ELF-1 (cell line): ENCODE measurements at regions not wholly inside any gene's neighbourhood (a gene's known extent, or its start where the extent isn't known, plus 50 kb on each side); places are given as distances from the start of the nearest gene placed in this dataset.
A peak's percentile ranks its signal among the peaks of the same experiment; 100 is the strongest.

Experiments
- DNase-seq: peaks from one replicate; pipeline ENCODE4 v3.0.0-alpha.2; 2016; ENCODE audit warnings: low read depth, low spot score

- DNase-seq, result no peak
Observed at GRCh38 chr12:113658006-113658655, 186.5 kb upstream of the LHX5 start.

- DNase-seq, result no peak
Observed at GRCh38 chr12:113655919-113656318, 184.2 kb upstream of the LHX5 start.

DNA sequence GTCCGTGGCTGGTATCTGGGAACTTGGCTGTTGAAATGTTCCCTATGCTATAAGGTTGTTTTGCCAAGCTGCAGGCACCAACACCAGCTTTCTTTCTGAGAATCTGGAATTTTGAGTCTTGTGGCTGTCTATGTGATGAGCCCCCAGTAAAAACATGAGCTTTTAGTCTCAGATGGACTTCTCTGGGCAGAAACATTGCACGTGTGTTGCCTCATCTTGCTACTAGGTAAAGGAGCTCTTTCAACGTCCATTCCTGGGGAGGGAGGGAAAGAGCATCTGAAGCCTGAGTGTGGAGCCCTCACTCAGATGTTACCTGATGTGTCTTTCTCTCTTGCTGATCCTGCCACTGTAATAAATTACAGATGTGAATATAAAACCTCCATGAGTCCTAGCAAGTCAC lies 183.8 kb upstream of the LHX5 start:
- DNase-seq, result no peak

GRCh38 chr12:113651662-113652061 lies 180.0 kb upstream of the LHX5 start:
- DNase-seq, result no peak

GRCh38 chr12:113650476-113650875 lies 178.8 kb upstream of the LHX5 start:
- no peak for DNase-seq

DNA sequence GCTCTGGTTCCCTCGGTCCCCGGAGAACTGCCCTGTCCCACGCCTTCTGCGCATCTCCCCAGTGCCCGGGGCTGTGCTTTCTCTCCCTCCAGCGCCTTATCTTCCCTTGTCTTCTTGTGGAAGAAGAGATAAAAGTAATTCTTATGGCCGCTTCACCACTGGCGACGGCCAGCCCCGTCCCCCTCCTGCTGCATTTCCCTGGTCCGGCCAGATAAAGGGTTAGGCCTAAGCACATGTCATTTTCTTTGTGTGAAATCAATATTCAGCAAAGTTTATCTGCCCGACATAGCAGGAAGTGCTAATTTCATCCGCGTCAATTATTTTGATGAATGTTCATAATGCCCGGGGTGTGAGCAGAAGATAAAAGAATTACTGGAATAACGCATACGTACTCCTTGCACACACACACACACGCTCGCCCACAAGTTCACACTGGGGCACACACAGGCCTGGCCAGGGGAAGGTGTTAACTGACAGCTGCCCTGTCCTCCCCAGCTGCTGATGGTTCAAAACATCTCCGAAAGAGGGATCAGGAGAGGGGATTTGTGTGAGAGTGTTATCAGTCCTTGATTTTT lies 177.7 kb upstream of the LHX5 start:
- peak; percentile 57 for DNase-seq

DNA sequence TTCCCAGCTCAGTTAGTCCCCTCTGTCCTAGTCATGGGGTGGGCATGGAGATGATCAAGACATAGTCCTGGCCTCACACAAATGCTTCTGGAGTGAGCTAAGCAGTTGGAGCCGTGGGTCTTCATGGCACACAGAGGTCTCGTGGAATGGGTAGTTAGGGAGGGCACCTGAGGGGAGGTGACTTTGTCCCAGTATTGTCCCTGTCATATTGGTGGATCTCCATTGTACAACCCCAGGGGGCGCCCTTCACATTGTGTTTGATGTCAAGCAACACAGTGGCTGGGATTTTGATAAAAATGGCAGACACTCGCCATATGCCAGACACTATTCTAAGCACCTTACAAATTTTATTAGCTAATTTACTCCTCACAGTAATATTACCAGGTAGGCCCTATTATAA lies 175.4 kb upstream of the LHX5 start:
- DNase-seq, result no peak

GRCh38 chr12:113645603-113646002 lies 173.9 kb upstream of the LHX5 start:
- DNase-seq, result no peak

DNA sequence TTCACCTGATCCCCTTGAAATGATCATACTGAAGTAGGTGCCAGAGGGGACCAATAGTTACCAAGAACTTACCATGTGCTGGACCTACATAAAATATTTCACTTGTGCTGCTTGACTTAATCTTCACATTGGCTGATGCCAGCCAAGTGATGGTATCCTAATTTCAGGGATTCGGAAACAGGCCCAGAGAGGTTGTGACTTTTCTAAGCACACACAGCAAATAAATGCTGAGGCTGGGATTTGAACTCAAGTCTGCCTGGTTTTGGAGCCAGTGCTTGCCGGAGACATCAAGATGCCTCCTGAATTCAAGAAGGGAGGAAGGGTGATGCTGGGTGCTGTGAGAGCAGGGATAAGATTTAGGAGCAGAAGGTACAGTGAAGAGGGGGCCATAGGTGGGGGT lies 173.5 kb upstream of the LHX5 start:
- no peak for DNase-seq

GRCh38 chr12:113643177-113643974 lies 171.7 kb upstream of the LHX5 start:
- no peak for DNase-seq

DNA sequence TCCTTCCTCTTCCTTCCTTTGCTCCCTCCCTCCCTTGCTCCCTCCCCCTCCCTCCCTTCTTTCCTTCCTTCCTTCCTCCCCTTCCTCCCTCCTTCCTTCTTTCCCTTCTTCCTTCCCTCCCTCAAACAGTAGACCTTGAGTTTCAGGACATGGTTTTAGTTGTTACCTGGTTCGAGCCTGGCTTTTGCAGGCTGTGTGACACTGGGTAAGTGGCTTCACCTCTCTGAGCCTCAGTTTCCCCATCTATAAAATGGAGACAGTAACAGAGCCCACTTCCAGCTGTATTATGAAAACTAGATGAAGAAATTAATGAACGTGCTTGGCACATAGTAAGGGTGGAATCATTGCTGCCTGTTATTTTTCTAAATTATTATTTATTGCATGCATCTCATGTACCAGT lies 171.0 kb upstream of the LHX5 start:
- DNase-seq, result no peak

DNA sequence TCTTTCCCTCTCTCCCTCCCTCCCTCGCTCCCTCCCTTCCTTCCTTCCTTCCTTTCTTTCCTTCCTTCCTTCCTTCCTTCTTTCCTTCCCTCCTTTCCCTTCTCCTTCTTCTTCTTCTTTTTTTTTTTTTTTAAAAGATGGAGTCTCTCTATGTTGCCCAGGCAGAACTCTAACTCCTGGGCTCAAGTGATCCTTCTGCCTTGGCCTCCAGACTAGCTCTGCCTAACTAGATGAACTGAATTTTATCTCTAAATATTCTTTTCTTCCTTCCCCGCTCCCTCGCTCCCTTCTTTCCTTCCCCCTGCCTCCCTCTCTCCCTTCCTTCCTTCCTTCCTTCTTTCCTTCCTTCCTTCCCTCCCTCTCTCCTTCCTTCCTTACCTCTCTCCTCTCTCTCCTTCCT lies 170.5 kb upstream of the LHX5 start:
- no peak for DNase-seq

DNA sequence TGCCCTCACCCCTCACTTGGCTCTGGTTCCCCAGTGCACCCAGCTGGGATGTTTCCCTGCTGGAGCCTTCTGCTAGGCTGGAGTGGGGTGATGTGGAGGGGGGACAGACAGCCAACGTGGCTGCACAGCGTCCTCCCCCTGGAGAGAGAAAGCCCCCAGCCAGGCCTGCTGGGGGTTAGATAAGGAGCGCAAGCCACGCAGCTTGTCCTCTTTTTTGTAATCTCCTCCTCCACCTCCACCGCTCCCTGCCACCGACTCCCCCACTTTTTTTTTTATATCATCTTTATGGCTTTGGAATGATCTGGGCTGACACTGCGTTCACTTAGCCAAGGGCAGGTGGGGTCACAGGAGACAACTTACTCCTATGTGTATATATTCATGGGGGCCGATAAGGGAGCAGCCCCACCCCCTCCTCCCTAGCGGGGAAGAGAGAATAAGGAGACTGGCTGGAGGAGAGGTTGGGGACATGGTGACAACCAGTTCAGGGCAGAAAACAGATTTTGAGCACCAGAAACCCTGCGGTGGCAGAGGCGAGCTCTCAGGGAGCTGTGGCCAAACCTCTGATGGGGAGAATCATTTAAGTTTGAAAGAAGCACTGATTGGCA lies 169.9 kb upstream of the LHX5 start:
- DNase-seq, result no peak

GRCh38 chr12:113640837-113641236 lies 169.2 kb upstream of the LHX5 start:
- no peak for DNase-seq

DNA sequence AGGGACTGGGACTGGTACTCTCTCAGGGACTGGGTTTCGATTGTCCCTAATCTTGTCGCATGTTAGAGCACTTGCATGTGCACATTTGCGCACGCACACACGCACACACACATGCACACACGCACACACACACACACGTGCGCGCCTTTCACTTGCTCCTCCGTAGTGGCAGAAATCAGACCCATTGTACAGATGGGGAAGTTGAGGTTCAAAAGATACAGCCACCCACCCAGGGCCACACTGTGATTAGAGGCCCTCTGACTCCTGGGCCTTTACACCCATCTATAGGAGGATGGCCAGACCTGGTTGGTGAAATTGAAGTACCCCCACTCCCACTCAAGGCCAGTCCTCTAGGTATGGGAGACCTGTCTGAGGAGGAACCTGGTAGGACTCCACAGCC lies 167.8 kb upstream of the LHX5 start:
- no peak for DNase-seq

DNA sequence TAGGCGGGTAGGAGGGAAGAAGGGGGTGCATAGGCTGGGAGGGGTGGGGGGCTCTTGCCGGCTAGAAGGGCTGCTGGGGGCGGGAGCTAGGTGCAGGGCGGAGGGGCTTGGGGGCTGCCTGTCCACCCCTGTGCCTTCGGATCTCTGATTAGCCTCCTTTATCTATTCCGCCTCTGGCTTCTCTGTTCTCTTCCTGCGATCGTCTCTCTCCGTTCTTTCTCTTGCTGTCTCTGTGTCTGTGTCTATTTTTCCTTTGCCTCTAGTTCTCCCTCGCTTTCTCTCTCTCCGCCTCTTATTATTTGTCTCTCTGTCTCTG lies 166.7 kb upstream of the LHX5 start:
- no peak for DNase-seq

- DNase-seq, result no peak
Observed at GRCh38 chr12:113634982-113635381, 163.3 kb upstream of the LHX5 start.

GRCh38 chr12:113634474-113634873 lies 162.8 kb upstream of the LHX5 start:
- DNase-seq, result no peak

- no peak for DNase-seq
Observed at GRCh38 chr12:113633678-113634332, 162.1 kb upstream of the LHX5 start.

GRCh38 chr12:113630625-113631024 lies 159.0 kb upstream of the LHX5 start:
- DNase-seq, result no peak

DNA sequence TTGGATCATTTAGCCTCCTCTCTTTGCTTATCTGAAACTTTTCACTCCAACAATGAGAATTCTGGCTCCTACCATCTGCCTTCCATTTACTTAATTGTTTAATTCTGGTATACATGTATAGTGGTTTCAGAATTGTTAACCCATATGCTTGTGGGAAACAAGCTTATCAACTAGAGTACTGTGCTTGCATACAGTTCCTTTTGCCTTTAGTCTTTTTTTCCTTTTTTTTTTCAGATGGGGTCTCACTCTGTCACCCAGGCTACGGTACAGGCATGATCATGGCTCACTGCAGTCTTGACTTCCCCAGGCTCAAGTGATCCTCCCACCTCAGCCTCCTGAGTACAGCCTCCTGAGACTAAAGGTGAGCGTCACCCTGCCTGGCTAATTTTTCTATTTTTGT lies 153.8 kb upstream of the LHX5 start:
- no peak for DNase-seq

DNA sequence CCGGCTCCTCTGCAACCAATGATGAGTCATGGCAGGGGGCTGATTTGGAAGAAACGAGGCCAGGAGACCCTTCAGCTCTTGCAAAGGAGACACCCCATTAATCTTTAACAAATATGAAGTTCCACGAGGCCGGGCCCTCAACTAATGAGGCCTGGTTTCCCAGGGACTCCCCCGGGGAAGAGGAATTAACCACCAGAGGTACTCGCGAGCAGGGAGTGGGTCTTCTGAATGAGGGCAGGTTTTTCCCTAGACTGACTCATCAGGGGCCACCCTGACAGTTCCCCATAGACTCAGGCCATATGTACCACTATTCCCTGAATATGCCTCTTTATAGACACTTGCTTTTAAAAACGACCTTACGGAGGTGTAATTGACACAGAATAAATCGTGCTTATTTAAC lies 150.7 kb upstream of the LHX5 start:
- DNase-seq, result no peak
